ENCODE measurements at regions not wholly inside any gene's neighbourhood (a gene's known extent, or its start where the extent isn't known, plus 50 kb on each side); places are given as distances from the start of the nearest gene placed in this dataset.

GRCh38 chr3:148269816-148270215, 427.9 kb upstream of the AGTR1 start:
- no peak for TF ChIP-seq POLR2A (IDR thresholded peaks at IDR 0.05)
- no peak for TF ChIP-seq CTCF (IDR thresholded peaks at IDR 0.05)

GRCh38 chr3:148280623-148281242, 417.0 kb upstream of the AGTR1 start:
- intact Hi-C loops (cut with DNase I), result no loop called here
- H3K36me3 ChIP-seq, result no peaks in the 10 kb centered on the region
- peak in 1 of 5 donors; percentile 61 for DNase-seq
- WGBS, 4 donors, result 94% methylated on average over 34 to 38 of the region's 38 CpGs
- H3K27ac ChIP-seq, result no peak overlapping the region
- H3K27me3 ChIP-seq, result no peaks in the 10 kb centered on the region
- TF ChIP-seq CTCF (IDR thresholded peaks at IDR 0.05) (no peak), POLR2A (IDR thresholded peaks at IDR 0.05) (no peak)
- no peaks in the 10 kb centered on the region for H3K4me1 ChIP-seq
- ATAC-seq, result no peak
- no peak overlapping the region for H3K4me3 ChIP-seq
- H3K9me3 ChIP-seq, result peaks cover 0 to 9% (median 0%) of the 10 kb centered on the region in 12 donors

More at GRCh38 chr3:148269816-148270215, 427.9 kb upstream of the AGTR1 start:
- DNase-seq (no peak), ATAC-seq (no peak)
- intact Hi-C loops (cut with DNase I), result no loop called here
- Histone ChIP-seq H3K27ac (no peak overlapping the region), H3K36me3 (no peaks in the 10 kb centered on the region), H3K9me3 (peaks cover 0 to 3% (median 0%) of the 10 kb centered on the region in 12 donors), H3K4me1 (no peaks in the 10 kb centered on the region), H3K27me3 (no peaks in the 10 kb centered on the region), H3K4me3 (no peak overlapping the region)

- H3K4me1 ChIP-seq, result no peaks in the 10 kb centered on the region
- no peak for DNase-seq
- ATAC-seq, result no peak
- H3K9me3 ChIP-seq, result peaks cover 0 to 9% (median 0%) of the 10 kb centered on the region in 12 donors
- H3K36me3 ChIP-seq, result no peaks in the 10 kb centered on the region
- no peak overlapping the region for H3K27ac ChIP-seq
- intact Hi-C loops (cut with DNase I), result no loop called here
- H3K27me3 ChIP-seq, result no peaks in the 10 kb centered on the region
- 86 to 94% (median 88%) methylated on average over 6 of the region's 6 CpGs for WGBS, 4 donors
- H3K4me3 ChIP-seq, result no peak overlapping the region
- no peak for TF ChIP-seq POLR2A (IDR thresholded peaks at IDR 0.05)
- TF ChIP-seq CTCF (IDR thresholded peaks at IDR 0.05), result no peak
These were observed 408.5 kb upstream of the AGTR1 start for GRCh38 chr3:148289159-148289558.

GRCh38 chr3:148297013-148297412, 400.7 kb upstream of the AGTR1 start:
- Histone ChIP-seq H3K27ac (no peak overlapping the region), H3K36me3 (no peaks in the 10 kb centered on the region), H3K4me3 (no peak overlapping the region), H3K27me3 (no peaks in the 10 kb centered on the region), H3K4me1 (no peaks in the 10 kb centered on the region), H3K9me3 (peaks cover 0 to 3% (median 0%) of the 10 kb centered on the region in 12 donors)
- ATAC-seq (no peak), DNase-seq (no peak)
- TF ChIP-seq CTCF (IDR thresholded peaks at IDR 0.05) (no peak), POLR2A (IDR thresholded peaks at IDR 0.05) (no peak)
- intact Hi-C loops (cut with DNase I), result loop anchor here in 1 of 10 donors (10.0 kb wide), 1 partner anchor 62 kb away; no protein-coding TSS in a partner anchor
